ENCODE measurements at regions not wholly inside any gene's neighbourhood (a gene's known extent, or its start where the extent isn't known, plus 50 kb on each side); places are given as distances from the start of the nearest gene placed in this dataset.

DNA sequence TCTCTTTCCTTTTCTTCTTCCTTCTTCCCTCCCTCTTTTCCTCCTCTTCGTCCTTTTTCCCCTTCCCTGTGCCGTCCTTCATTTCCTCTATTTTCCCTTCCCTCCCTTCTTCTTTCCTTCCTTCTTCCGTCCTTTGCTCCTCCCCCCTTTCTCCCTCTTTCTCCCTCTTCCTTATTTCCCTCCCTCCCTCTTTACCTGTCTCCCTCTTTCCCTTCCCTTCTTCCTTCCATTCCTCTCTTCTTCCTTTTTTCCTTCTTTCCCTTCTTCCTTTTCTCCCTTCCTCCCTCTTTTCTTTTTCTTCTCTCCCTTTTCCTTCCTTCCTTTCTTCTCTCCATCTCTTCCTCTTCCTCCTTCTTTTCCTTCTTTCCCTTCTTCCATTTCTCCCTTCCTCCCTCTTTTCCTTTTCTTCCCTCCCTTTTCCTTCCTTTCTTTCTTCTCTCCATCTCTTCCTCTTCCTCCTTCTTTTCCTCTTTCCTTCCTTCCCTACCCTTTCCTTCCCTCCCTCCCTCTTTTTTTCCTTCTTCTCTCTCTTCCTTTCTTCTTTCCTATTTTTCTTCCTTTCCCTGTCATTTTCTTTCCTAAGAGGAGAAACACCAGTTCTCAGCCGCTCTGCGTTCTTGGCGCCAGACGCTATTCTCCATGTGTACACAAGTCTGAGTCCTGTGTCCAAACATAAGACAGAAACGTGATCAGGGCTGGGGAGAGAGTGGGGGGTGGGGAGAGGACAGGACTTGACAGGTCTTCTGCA, 597.1 kb downstream of the MID1IP1 start:
- Histone ChIP-seq H3K4me2 (ENCODE audit: low read length, poor library complexity, severe bottlenecking) (no peak overlapping the region), H3K27me3 (ENCODE audit: control insufficient read depth in 1 of 2, insufficient read depth in 1 of 2, low read length in 2 of 2) (peaks cover 0 to 93% of the 10 kb centered on the region in 2 experiments), H3K9ac (ENCODE audit: low read length) (no peak overlapping the region), H2BK12ac (ENCODE audit: low read length in 2 of 2) (no peak overlapping the region), H2BK5ac (ENCODE audit: low read depth, low read length, poor library complexity, severe bottlenecking) (no peak overlapping the region), H3K14ac (ENCODE audit: low read length in 2 of 2) (no peak overlapping the region), H4K91ac (ENCODE audit: low read length) (no peak overlapping the region), H2AK5ac (ENCODE audit: low read length, severe bottlenecking) (no peak overlapping the region), H2BK15ac (ENCODE audit: low read depth, poor library complexity, severe bottlenecking) (no peak overlapping the region), H2AFZ (ENCODE audit: low read depth, low read length) (no peak overlapping the region), H3K18ac (ENCODE audit: low read depth in 1 of 2, low read length in 2 of 2) (no peak overlapping the region), H4K8ac (ENCODE audit: low read length) (no peak overlapping the region), H3K4me3 (ENCODE audit: insufficient read depth in 1 of 2, low read depth in 1 of 2, low read length in 2 of 2) (no peak overlapping the region), H3K79me1 (replicated peaks; ENCODE audit: low read length, poor library complexity, severe bottlenecking) (no peaks in the 10 kb centered on the region), H3K9me3 (ENCODE audit: control insufficient read depth, low read length) (peaks cover 6% of the 10 kb centered on the region), H3K23ac (ENCODE audit: low read length in 2 of 2) (no peak overlapping the region), H2BK120ac (ENCODE audit: low read depth, low read length) (no peak overlapping the region), H3K4me1 (ENCODE audit: control insufficient read depth, insufficient read depth, low read depth, low read length) (no peaks in the 10 kb centered on the region), H3K36me3 (ENCODE audit: control insufficient read depth in 1 of 2, insufficient read depth in 2 of 2, low read depth in 1 of 2, low read length in 2 of 2) (no peaks in the 10 kb centered on the region), H3K4ac (ENCODE audit: low read depth in 1 of 2, low read length in 2 of 2) (no peak overlapping the region), H3K27ac (ENCODE audit: low read length, poor library complexity, severe bottlenecking) (no peak overlapping the region)
- no peak for DNase-seq
- 86% methylated on average over 8 of the region's 8 CpGs for WGBS

DNA sequence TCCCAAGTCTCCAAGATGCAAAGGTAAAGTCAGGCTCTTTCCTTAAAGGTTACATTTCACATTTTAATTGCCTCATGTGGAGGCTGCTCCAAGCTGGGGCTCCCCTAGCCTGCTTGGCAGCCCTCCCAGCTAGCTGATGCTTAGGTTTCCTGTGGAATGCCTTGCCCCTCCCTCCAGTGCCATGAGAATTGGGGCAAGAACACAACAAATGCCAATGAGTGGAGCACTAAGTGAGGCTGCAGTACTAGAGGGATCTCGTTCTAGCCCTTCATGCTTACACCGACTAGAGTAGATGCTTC, 597.7 kb downstream of the MID1IP1 start:
- Histone ChIP-seq H3K4ac (ENCODE audit: low read depth in 1 of 2, low read length in 2 of 2) (no peak overlapping the region), H3K4me3 (ENCODE audit: insufficient read depth in 1 of 2, low read depth in 1 of 2, low read length in 2 of 2) (no peak overlapping the region), H3K9me3 (ENCODE audit: control insufficient read depth, low read length) (peaks cover 7% of the 10 kb centered on the region), H4K91ac (ENCODE audit: low read length) (no peak overlapping the region), H2BK5ac (ENCODE audit: low read depth, low read length, poor library complexity, severe bottlenecking) (no peak overlapping the region), H2BK120ac (ENCODE audit: low read depth, low read length) (no peak overlapping the region), H3K27ac (ENCODE audit: low read length, poor library complexity, severe bottlenecking) (no peak overlapping the region), H2AFZ (ENCODE audit: low read depth, low read length) (no peak overlapping the region), H3K23ac (ENCODE audit: low read length in 2 of 2) (no peak overlapping the region), H2AK5ac (ENCODE audit: low read length, severe bottlenecking) (no peak overlapping the region), H3K14ac (ENCODE audit: low read length in 2 of 2) (no peak overlapping the region), H2BK15ac (ENCODE audit: low read depth, poor library complexity, severe bottlenecking) (no peak overlapping the region), H3K79me1 (replicated peaks; ENCODE audit: low read length, poor library complexity, severe bottlenecking) (no peaks in the 10 kb centered on the region), H4K8ac (ENCODE audit: low read length) (no peak overlapping the region), H3K4me1 (ENCODE audit: control insufficient read depth, insufficient read depth, low read depth, low read length) (no peaks in the 10 kb centered on the region), H3K4me2 (ENCODE audit: low read length, poor library complexity, severe bottlenecking) (no peak overlapping the region), H3K18ac (ENCODE audit: low read depth in 1 of 2, low read length in 2 of 2) (no peak overlapping the region), H2BK12ac (ENCODE audit: low read length in 2 of 2) (no peak overlapping the region), H3K36me3 (ENCODE audit: control insufficient read depth in 1 of 2, insufficient read depth in 2 of 2, low read depth in 1 of 2, low read length in 2 of 2) (no peaks in the 10 kb centered on the region), H3K9ac (ENCODE audit: low read length) (no peak overlapping the region), H3K27me3 (ENCODE audit: control insufficient read depth in 1 of 2, insufficient read depth in 1 of 2, low read length in 2 of 2) (peaks cover 0 to 94% of the 10 kb centered on the region in 2 experiments)
- DNase-seq: no peak
- no CpG with 5 or more reads among the region's 2 CpGs for WGBS

DNA sequence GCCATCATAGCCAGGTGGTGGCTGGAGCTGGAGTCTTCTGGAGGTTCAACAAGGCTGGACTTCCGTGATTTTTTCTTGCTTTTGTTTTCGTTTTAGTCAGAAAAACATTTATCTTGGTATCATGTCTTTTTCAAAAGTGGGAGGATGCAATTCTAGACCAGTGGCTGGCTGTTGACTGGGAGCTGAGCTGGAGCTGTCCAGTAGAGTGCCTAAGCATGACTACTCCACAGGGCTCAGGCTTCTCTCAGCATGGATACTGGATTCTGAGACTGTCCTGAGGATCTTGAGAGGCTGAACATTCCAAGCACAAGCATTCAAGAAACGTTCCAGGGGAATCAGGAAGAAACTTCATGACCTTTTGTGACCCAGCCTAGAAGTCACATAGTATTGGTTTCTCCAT, 598.1 kb downstream of the MID1IP1 start:
- no peak overlapping the region for H3K4me3 ChIP-seq (ENCODE audit: insufficient read depth in 1 of 2, low read depth in 1 of 2, low read length in 2 of 2)
- H3K18ac ChIP-seq (ENCODE audit: low read depth in 1 of 2, low read length in 2 of 2): no peak overlapping the region
- H3K23ac ChIP-seq (ENCODE audit: low read length in 2 of 2): no peak overlapping the region
- H3K14ac ChIP-seq (ENCODE audit: low read length in 2 of 2): no peak overlapping the region
- no peak overlapping the region for H2AFZ ChIP-seq (ENCODE audit: low read depth, low read length)
- H2BK5ac ChIP-seq (ENCODE audit: low read depth, low read length, poor library complexity, severe bottlenecking): no peak overlapping the region
- no peak overlapping the region for H2BK120ac ChIP-seq (ENCODE audit: low read depth, low read length)
- H3K9me3 ChIP-seq (ENCODE audit: control insufficient read depth, low read length): peaks cover 7% of the 10 kb centered on the region
- no peak overlapping the region for H2AK5ac ChIP-seq (ENCODE audit: low read length, severe bottlenecking)
- no peaks in the 10 kb centered on the region for H3K36me3 ChIP-seq (ENCODE audit: control insufficient read depth in 1 of 2, insufficient read depth in 2 of 2, low read depth in 1 of 2, low read length in 2 of 2)
- H3K27ac ChIP-seq (ENCODE audit: low read length, poor library complexity, severe bottlenecking): no peak overlapping the region
- H3K4me1 ChIP-seq (ENCODE audit: control insufficient read depth, insufficient read depth, low read depth, low read length): no peaks in the 10 kb centered on the region
- no peak overlapping the region for H3K4me2 ChIP-seq (ENCODE audit: low read length, poor library complexity, severe bottlenecking)
- WGBS: 65% methylated on average over 3 of the region's 3 CpGs
- H3K9ac ChIP-seq (ENCODE audit: low read length): no peak overlapping the region
- DNase-seq: no peak
- no peak overlapping the region for H2BK15ac ChIP-seq (ENCODE audit: low read depth, poor library complexity, severe bottlenecking)
- no peaks in the 10 kb centered on the region for H3K79me1 ChIP-seq (replicated peaks; ENCODE audit: low read length, poor library complexity, severe bottlenecking)
- H2BK12ac ChIP-seq (ENCODE audit: low read length in 2 of 2): no peak overlapping the region
- no peak overlapping the region for H3K4ac ChIP-seq (ENCODE audit: low read depth in 1 of 2, low read length in 2 of 2)
- peaks cover 0 to 94% of the 10 kb centered on the region in 2 experiments for H3K27me3 ChIP-seq (ENCODE audit: control insufficient read depth in 1 of 2, insufficient read depth in 1 of 2, low read length in 2 of 2)
- no peak overlapping the region for H4K91ac ChIP-seq (ENCODE audit: low read length)
- H4K8ac ChIP-seq (ENCODE audit: low read length): no peak overlapping the region

DNA sequence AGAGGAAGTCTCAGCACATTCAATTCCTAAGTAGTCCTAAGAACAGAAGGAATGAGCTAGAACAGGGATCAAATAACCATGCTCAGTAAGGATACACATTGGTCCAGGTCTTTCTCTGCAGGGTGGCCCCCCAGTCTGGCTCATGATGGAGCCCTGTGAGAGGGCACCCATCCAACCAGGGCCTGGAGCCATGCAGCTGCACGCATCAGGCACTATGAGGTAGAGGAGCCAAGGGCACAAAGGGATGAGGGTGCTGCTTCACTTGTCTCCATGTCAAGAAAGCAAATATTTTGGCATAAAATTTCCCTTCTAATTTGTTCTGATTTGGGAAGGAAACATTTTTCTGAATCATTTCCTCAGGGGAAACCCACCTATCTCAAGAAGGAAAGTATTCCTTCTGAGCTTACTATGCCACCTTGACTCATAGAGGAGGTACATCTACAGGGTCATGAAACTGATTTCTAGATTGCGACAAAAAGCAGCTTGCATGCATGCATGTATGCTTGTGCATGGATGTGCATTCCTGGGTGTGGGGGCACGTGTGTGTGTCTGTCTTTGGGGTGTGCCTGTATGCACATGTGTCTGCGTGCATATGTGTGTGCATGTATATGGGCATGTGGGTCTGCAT, 600.3 kb downstream of the MID1IP1 start:
- H2BK15ac ChIP-seq (ENCODE audit: low read depth, poor library complexity, severe bottlenecking): no peak overlapping the region
- WGBS: 77% methylated on average over 3 of the region's 4 CpGs

More for the DNA sequence above, 600.3 kb downstream of the MID1IP1 start:
- Histone ChIP-seq H3K4me1 (ENCODE audit: control insufficient read depth, insufficient read depth, low read depth, low read length) (no peaks in the 10 kb centered on the region), H3K9me3 (ENCODE audit: control insufficient read depth, low read length) (peaks cover 7% of the 10 kb centered on the region), H3K14ac (ENCODE audit: low read length in 2 of 2) (no peak overlapping the region), H2AFZ (ENCODE audit: low read depth, low read length) (no peak overlapping the region), H3K27me3 (ENCODE audit: control insufficient read depth in 1 of 2, insufficient read depth in 1 of 2, low read length in 2 of 2) (peaks cover 0 to 89% of the 10 kb centered on the region in 2 experiments), H3K79me1 (replicated peaks; ENCODE audit: low read length, poor library complexity, severe bottlenecking) (no peaks in the 10 kb centered on the region), H3K27ac (ENCODE audit: low read length, poor library complexity, severe bottlenecking) (no peak overlapping the region), H2AK5ac (ENCODE audit: low read length, severe bottlenecking) (no peak overlapping the region), H2BK5ac (ENCODE audit: low read depth, low read length, poor library complexity, severe bottlenecking) (no peak overlapping the region), H3K4me2 (ENCODE audit: low read length, poor library complexity, severe bottlenecking) (no peak overlapping the region), H4K8ac (ENCODE audit: low read length) (no peak overlapping the region), H2BK120ac (ENCODE audit: low read depth, low read length) (no peak overlapping the region), H3K36me3 (ENCODE audit: control insufficient read depth in 1 of 2, insufficient read depth in 2 of 2, low read depth in 1 of 2, low read length in 2 of 2) (no peaks in the 10 kb centered on the region), H4K91ac (ENCODE audit: low read length) (no peak overlapping the region), H3K4ac (ENCODE audit: low read depth in 1 of 2, low read length in 2 of 2) (no peak overlapping the region), H2BK12ac (ENCODE audit: low read length in 2 of 2) (no peak overlapping the region), H3K23ac (ENCODE audit: low read length in 2 of 2) (no peak overlapping the region), H3K9ac (ENCODE audit: low read length) (no peak overlapping the region), H3K18ac (ENCODE audit: low read depth in 1 of 2, low read length in 2 of 2) (no peak overlapping the region), H3K4me3 (ENCODE audit: insufficient read depth in 1 of 2, low read depth in 1 of 2, low read length in 2 of 2) (no peak overlapping the region)
- DNase-seq: no peak
